ENCODE measurements at regions not wholly inside any gene's neighbourhood (a gene's known extent, or its start where the extent isn't known, plus 50 kb on each side); places are given as distances from the start of the nearest gene placed in this dataset.

DNA sequence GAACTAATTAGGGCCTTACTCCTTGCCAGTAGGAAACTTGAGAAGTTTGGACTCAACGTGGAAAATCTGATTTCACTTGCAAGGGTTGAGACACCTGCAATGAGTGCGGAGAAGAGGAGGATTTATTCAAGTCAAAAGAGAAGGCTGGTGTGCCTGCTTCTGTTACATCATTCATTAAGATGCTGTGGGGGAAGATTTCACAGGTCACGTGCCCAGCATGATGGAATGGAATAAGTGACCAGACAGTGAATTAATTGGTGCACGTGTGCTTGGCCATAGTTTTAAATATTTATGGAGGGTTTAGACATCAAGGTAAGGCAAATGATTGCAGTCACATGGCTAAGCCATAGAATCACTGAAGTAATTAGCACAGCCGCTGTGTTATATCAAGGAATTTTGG lies 155.0 kb downstream of the C7orf25 start:
- FAIRE-seq = no peak

DNA sequence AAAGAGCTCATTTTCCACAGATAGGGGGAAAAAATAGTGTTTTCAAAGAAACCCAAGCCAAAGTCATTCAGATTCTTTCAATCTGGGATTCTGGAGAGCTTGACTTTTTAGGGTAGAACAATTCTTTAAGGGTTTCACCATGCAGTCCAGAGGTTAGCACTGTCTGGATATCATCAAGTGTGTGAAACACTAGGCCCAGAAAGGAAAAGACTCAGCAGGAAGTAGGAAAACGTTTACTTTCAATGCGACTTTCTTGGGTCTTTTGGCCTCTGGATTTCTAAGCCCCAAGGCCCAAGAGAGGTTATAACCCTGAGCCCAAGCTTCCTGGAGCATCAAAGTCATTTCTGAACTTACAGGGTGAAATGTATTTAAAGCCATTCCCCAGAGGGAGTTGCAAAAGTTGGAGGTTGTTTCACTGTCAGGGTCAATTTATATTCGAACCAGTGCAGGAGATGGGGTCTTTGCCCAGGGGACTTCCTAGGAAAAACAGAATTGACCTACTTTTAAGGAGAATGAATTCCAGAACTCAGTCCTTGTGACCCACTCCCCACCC lies 158.0 kb downstream of the C7orf25 start:
- no peak for FAIRE-seq

DNA sequence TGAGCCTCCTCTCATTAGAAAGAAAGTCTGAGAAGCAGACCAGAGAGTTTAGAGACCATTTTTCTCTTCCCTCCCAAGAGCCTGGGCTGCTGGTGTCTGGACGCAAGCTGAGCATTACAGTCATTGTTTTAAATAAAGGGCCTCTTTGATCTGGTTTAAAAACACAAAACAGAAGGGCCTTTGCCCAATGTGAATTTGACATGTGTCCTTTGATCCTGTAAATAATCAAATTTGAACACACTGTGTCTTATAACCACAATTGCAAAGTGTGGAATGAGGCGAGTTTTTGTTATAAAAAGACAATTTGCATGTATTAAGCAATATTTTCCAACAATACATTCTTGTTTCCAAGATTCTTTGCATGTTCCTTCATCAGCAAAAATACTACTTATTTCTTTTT lies 158.5 kb downstream of the C7orf25 start:
- FAIRE-seq = peak; percentile 94

DNA sequence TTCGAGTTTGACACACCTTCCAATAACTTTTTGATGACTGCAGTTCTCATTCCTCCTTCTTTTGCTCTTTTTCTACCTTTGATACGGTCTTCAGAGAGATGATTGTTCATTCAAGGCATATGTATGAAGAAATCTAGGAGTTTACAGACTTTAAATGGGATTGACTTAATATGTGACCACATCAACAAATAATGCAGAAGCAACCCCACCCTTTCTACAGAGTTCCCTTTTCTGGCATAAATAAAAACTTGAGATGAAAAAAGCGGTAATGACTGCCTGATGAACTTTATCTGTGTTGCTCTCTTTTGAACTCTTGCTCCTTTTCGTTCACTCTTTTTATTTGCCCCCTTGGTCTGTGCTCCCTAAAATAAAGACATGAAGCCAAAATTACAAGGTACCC lies 161.7 kb downstream of the C7orf25 start:
- FAIRE-seq = no peak

- no peak for FAIRE-seq
Observed at GRCh38 chr7:42747044-42747443, 164.8 kb downstream of the C7orf25 start.

- FAIRE-seq = no peak
Observed at GRCh38 chr7:42746214-42746613, 165.7 kb downstream of the C7orf25 start.

DNA sequence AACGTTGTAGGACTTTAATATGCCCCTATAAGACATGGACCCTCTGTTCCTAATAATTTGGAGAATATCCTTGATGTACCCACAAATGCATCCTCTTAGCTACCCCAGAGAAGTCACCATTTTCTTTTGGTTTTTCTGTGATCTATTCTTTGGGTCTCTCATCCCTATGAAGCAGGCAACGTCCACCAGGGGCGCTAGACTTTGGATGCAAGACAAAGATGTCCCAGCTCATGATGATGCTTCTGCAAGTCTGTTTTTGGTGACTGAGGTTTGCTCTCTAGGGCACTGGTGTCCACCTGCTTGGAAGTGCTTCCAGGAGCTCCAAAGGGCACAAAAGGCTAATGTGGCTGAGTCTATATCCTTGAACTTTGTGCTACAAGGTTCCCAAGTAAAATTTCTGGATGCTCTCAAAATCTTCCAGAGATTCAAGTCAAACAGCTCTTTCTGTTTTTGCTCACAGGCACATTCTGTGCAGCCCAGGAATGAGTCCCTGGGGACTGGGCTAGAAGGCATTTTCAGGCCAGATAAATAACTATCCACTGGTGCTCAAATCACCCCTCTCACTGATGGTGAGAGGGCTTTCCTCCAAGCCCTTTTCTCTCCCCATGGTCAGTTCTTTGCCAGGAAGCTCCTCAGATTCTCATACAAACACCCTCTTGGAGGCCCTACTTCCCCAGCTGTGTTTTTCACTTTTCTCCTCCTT lies 166.4 kb downstream of the C7orf25 start:
- no peak for FAIRE-seq

DNA sequence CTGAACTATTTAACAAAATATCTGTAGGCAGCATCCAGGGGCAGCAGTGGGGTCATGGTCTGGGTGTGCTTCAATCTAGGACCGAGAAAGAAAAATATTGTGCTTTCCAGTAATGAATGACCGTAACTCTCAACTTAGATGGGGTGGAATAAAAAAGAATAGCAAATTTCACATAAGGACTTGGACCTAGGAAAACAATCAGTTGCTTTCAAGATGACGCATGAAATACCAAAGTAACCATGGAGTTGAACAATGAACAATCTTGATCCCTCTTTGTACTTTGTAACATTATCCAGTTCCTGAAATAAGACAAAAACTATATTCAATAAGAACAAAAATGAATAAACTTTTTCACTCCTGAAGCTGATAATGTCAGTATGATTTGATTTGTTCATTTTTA lies 167.1 kb downstream of the C7orf25 start:
- FAIRE-seq = peak; percentile 57

GRCh38 chr7:42743077-42743858 lies 168.6 kb downstream of the C7orf25 start:
- FAIRE-seq = no peak

- FAIRE-seq = no peak
Observed at GRCh38 chr7:42742318-42742717, 169.6 kb downstream of the C7orf25 start.

DNA sequence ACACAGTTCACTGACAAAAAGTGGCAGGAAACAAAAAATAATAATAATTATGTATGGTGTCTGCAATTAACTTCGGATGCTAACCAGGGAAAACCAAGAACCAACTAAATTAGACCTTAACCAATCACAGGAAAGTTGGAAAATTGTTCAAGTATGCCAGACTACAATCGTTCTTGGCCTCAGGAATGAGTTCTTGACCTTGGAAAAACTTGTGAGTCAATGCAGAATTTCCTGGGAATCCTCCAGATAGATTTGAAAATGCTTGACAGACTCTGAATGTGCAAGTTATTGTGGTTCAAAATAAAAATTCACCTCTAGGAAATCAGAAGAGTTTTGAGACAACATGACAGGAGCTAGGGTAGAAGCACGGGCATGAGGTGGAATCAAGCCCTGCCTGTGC lies 171.5 kb downstream of the C7orf25 start:
- FAIRE-seq = no peak

DNA sequence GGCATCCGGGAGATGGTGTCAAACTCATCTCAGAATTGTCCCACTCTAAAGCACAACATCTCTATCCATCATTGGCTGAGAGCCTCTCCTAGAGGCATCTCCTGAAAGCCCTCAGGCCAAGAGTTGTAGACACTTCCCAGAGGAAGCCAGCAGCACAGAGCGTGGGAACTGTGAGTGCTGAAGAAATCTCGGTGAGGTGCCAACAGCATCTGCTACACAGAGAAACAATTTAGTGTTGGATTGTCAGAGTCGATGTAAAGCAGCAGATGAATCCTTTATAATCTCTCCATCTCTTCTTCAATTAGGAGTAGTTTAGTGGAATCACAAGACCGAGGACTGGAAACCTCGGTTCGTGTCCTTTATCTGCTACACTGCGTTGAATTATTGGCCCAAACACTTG lies 172.2 kb downstream of the C7orf25 start:
- FAIRE-seq = no peak

- FAIRE-seq = no peak
Observed at GRCh38 chr7:42736931-42737330, 174.9 kb downstream of the C7orf25 start.

- FAIRE-seq = no peak
Observed at GRCh38 chr7:42735081-42735480, 176.8 kb downstream of the C7orf25 start.

DNA sequence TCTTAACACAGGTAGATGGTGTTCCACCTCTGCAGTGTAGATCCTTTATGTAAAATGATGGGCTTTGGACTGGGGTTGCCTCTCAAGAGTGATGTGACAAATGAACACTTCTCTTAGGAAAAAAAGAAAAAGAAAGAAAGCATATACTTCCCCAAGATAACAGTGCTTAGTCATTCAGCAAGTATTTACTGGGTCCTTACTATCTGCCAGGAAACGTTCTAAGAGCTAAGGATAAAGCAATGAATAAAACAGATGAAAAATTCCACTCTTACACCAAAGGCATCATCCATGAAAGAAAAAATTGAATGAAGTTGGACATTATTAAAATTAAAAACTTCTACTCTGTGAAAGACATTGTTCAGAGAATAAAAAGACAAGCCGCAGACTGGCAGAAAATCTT lies 177.3 kb downstream of the C7orf25 start:
- no peak for FAIRE-seq

- FAIRE-seq = no peak
Observed at GRCh38 chr7:42733040-42733439, 178.8 kb downstream of the C7orf25 start.

DNA sequence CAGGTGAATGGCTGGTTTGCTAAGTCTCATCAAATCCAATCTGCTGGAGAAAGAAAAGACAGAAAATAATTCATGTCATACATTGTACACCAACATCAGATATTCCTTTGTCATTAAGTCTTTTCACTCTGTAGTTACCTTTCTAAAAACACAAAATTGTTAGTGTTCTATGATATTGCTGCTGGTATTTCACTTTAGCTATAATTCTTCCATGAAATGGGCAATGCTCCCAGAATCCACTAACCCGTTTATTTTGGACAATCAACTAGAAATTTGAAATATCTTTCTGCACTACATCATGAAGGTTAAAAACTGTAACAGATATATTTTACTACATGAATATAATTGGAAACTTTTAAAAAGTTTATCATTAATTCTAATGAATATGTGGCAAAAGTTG lies 181.3 kb downstream of the C7orf25 start:
- no peak for FAIRE-seq

DNA sequence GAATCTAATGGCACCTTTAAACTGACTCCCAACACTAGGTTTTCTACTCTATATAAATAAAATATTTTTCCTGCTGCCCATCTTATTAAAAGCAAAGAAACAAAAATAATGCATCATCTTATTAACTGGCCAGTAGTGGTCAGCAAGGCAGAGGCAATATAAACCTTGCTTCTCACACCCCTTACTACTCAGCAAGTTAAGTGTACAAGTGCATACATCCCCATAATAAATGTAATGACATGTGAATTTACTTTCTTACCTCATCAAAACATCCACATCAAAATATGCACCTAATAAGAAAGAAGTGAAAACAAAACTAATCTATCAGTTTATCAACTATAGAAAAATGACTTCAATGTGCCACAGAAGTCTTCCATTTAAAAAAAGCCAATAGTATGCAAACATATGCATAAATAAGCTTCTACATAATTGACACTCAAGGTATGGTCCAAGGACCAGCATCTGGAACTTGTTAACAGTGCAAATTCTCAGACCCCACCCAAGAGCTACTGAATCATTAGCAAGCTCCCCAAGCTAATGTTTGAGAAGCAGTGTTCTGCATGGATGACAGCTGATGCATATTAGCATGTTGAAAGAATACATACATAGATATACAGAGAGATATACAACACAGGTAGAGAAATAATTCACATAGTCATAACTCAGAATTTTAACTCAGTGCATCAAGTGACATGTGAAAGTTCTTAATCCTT lies 182.7 kb downstream of the C7orf25 start:
- no peak for FAIRE-seq

DNA sequence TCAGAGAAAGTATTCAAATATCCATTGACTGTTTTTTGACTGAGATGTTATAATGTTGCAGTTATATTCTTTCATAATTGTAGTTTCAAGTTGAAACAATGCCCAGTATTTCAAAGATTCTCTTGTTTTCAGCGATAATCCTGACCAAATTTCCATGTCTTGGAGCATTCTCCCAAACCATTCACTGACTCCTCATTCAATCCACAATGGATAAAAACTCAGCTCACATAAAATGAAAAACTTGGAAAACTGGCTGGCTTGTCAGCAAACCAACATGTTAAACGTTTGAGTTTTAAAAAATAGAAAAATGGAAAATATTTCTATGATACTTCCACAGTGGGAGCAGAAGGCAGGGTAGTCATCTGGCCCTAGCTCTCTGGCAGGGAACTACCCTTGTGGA lies 184.4 kb downstream of the C7orf25 start:
- no peak for FAIRE-seq

DNA sequence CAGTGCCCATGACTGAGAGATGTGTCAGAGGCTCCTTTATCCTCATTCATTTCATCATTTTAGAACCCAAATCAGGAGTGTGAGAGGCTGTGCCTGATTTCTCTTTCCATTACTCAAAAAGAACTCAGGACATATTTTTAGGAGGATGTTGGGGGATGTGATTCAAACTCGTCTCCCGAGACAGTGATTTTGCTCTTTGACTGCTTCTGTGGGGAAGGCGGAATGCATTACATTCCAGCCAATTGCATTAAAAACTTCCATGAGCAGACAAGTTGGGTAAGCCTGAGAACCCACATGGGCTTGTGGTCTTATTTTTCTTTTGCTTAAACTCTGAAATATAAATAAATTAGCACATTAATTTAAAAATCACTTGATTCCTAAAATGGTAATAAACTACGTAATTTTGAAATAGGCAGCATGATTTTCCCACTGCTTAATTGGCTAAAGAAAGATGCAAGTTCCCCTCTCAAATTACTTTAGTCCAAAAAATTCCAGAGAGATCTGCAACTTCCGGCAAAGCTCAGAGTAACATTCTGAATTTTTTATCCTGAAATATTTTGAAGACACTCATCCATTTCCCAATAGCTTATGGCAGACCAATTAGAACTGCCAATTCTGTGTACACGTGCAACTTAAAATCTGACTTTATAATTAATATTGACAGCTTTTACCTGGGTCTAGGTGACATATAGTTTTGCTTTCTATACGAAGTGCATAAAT lies 185.6 kb downstream of the C7orf25 start:
- FAIRE-seq = no peak

DNA sequence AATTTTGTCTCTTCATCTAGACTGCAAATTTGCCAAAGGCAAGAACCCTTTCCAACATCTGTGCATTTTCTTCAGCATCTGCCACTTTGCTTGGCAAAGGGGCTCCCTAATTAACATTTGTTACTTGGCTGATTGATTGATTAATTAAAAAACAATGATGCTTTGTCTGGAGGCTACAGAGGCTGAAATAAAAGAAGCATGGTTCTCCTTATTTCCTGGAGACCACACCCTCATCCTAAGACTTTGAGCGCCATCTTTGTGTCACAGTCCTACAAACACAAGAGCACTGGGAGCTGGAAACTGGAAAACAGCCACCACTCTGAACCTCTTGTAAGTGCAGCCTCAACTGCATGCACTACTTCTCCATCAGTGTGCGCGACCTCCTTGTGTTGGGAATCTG lies 189.2 kb downstream of the C7orf25 start:
- FAIRE-seq = no peak

- no peak for FAIRE-seq
Observed at GRCh38 chr7:42722198-42722597, 189.7 kb downstream of the C7orf25 start.

Data from endometrium (tissue), 2 donors.